AG09309 (cell line): ENCODE measurements at regions not wholly inside any gene's neighbourhood (a gene's known extent, or its start where the extent isn't known, plus 50 kb on each side); places are given as distances from the start of the nearest gene placed in this dataset.

Source experiments
- DNase-seq: peaks from one replicate; pipeline ENCODE4 v3.0.0-alpha.2; 2010; ENCODE audit warnings: low read depth
- H3K4me3 ChIP-seq: 2 replicates; pipeline ENCODE4 v1.5.1; 2011; ENCODE audit warnings: mild to moderate bottlenecking, low read depth, low read length, moderate library complexity; ENCODE audit not compliant: control insufficient read depth
- CTCF ChIP-seq: IDR thresholded peaks from 2 replicates; pipeline ENCODE4 v1.5.1; 2011; ENCODE audit warnings: mild to moderate bottlenecking, low read depth, low read length, inconsistent platforms; ENCODE audit not compliant: insufficient read depth, control insufficient read depth; ENCODE audit errors: missing control alignments

GRCh38 chr3:40876009-40876408 lies 323.3 kb upstream of the CTNNB1 start:
- no peak for DNase-seq
- no peak overlapping the region for H3K4me3 ChIP-seq
- no peak for TF ChIP-seq CTCF

- DNase-seq: no peak
- H3K4me3 ChIP-seq: no peak overlapping the region
- no peak for TF ChIP-seq CTCF
These were observed 322.8 kb upstream of the CTNNB1 start for GRCh38 chr3:40876496-40876895.

DNA sequence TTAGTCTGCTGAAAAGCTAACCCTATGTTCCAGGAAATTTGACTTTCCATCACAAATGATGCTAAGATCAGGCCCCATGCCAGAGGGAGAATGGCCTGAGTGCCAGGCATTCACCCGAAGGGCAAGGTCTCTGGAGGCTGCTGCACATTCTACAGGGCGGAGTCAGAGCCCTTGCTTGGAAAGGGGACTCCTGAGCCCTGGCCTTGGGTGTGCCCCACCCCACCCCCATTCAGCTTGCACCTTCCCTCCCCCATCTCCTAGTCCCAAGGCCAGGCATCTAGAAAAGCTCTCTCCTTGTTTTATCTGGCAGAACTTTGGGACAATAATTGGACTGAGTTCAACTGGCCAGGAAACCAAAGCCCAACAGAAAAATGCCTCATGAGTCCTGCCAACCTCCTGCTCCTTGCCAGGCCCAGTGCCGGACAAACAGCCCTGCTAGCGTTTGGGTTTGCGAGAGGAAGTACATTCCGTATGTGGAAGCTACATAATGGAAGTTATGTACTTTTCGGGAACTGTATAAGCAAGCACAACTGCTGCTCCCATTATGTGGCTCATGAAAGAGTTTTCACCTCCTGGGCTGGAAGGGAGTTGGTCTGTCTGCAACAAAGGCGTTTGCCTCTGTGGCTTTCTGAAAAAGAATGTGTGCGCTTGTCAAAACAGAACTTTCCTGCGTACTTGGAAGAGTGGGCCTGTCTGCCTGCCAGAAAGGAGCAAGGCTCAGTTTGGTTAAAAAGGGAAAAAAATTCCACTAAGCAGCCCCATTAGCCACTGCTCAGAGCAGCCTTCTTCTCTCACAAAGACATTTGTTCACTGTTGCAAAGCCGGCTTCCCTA lies 321.5 kb upstream of the CTNNB1 start:
- no peak for TF ChIP-seq CTCF
- no peak for DNase-seq
- no peak overlapping the region for H3K4me3 ChIP-seq

DNA sequence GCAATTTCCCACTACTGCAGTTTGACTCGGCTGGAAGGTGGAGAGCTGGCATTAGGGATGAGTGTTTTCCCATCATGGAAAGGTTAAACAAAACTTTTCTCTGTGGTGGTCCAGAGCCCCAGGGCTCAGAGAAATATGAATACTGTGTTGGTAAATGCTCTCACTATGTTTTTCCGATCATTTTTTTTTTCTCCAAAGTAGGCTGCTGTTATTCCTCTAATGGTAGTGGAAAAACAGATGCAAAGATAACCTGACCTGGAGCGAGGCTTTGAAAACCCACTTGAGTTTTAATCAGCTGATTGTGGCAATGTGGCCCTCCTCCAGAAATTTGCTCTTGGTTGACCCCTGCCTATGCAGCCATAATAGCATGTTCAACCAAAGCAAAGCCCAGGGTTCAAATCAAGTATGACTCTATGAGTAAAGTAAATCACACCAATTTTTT lies 320.8 kb upstream of the CTNNB1 start:
- DNase-seq: no peak
- no peak for TF ChIP-seq CTCF
- no peak overlapping the region for H3K4me3 ChIP-seq

- TF ChIP-seq CTCF: no peak
- DNase-seq: no peak
- no peak overlapping the region for H3K4me3 ChIP-seq
These were observed 313.9 kb upstream of the CTNNB1 start for GRCh38 chr3:40885430-40885829.

DNA sequence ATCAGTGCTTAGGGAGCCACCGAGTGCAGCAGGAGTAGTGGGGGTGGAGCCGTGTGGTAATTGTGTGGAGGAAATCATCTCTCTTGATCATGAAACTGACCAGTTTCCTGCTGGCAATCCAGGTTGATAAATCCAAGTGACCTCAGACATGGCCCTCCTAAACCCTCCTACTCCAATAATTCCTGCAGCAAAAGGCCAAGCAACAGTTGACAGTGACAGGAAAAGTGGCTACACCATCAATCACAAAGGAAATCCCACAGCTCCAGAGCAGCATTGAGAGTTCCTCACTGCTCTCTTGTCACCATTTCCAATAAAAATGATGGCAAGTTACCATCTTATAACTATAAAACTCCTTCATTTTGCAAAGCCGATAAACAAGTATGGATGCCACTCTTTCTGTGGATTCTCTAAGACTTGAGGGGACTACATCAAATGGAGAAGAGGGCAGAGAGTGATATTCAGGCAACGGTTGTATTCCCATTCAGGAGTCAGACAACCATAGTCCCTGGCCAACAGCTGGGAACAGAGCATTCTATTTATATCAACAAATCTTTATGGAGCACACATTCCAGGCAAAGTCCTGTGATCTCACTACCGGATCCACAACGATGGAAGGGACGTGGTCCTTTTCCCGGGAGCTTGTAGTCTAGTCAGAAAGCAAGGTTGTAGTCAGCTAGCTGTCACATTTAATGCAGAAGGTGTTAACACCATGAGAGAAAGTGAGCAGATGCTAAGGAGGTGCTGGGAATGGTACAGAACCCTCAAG lies 312.5 kb upstream of the CTNNB1 start:
- DNase-seq: no peak
- TF ChIP-seq CTCF: no peak
- H3K4me3 ChIP-seq: no peak overlapping the region
